ENCODE measurements at regions not wholly inside any gene's neighbourhood (a gene's known extent, or its start where the extent isn't known, plus 50 kb on each side); places are given as distances from the start of the nearest gene placed in this dataset.

- TF ChIP-seq CTCF (IDR thresholded peaks at IDR 0.05) (no peak), POLR2A (IDR thresholded peaks at IDR 0.05) (no peak), EP300 (IDR thresholded peaks at IDR 0.05) (no peak)
- Histone ChIP-seq H3K27ac (no peak overlapping the region), H3K4me1 (ENCODE audit: insufficient read depth) (no peaks in the 10 kb centered on the region), H3K9me3 (no peaks in the 10 kb centered on the region), H3K27me3 (no peaks in the 10 kb centered on the region), H3K4me3 (no peak overlapping the region), H3K36me3 (no peaks in the 10 kb centered on the region)
- WGBS, 3 donors, result 75 to 81% (median 79%) methylated on average over 13 of the region's 13 CpGs
- no peak for DNase-seq
- intact Hi-C loops (cut with DNase I), result no loop called here
These were observed 175.8 kb upstream of the LYZL1 start for GRCh38 chr10:29112827-29113615.

- intact Hi-C loops (cut with DNase I), result no loop called here
- H3K36me3 ChIP-seq, result no peaks in the 10 kb centered on the region
- H3K4me1 ChIP-seq (ENCODE audit: insufficient read depth), result no peaks in the 10 kb centered on the region
- no peaks in the 10 kb centered on the region for H3K27me3 ChIP-seq
- H3K27ac ChIP-seq, result no peak overlapping the region
- no peaks in the 10 kb centered on the region for H3K9me3 ChIP-seq
- H3K4me3 ChIP-seq, result no peak overlapping the region
- no peak for DNase-seq
- no peak for TF ChIP-seq POLR2A (IDR thresholded peaks at IDR 0.05)
- TF ChIP-seq EP300 (IDR thresholded peaks at IDR 0.05), result no peak
- TF ChIP-seq CTCF (IDR thresholded peaks at IDR 0.05), result no peak
- 82 to 86% (median 84%) methylated on average over 8 of the region's 8 CpGs for WGBS, 3 donors
These were observed 175.3 kb upstream of the LYZL1 start for GRCh38 chr10:29113616-29113945.

- H3K27me3 ChIP-seq, result no peaks in the 10 kb centered on the region
- no peak overlapping the region for H3K27ac ChIP-seq
- H3K9me3 ChIP-seq, result no peaks in the 10 kb centered on the region
- WGBS, 3 donors, result 89 to 94% (median 91%) methylated on average over 7 of the region's 7 CpGs
- H3K36me3 ChIP-seq, result no peaks in the 10 kb centered on the region
- no peak for TF ChIP-seq CTCF (IDR thresholded peaks at IDR 0.05)
- TF ChIP-seq EP300 (IDR thresholded peaks at IDR 0.05), result no peak
- no peak for TF ChIP-seq POLR2A (IDR thresholded peaks at IDR 0.05)
- H3K4me3 ChIP-seq, result no peak overlapping the region
- no peaks in the 10 kb centered on the region for H3K4me1 ChIP-seq (ENCODE audit: insufficient read depth)
- DNase-seq, result no peak
- intact Hi-C loops (cut with DNase I), result no loop called here
These were observed 174.7 kb upstream of the LYZL1 start for GRCh38 chr10:29114141-29114540.

GRCh38 chr10:29117781-29118180 is 171.1 kb upstream of the LYZL1 start:
- TF ChIP-seq EP300 (IDR thresholded peaks at IDR 0.05), result no peak
- TF ChIP-seq CTCF (IDR thresholded peaks at IDR 0.05), result no peak
- no peak for TF ChIP-seq POLR2A (IDR thresholded peaks at IDR 0.05)
- Histone ChIP-seq H3K9me3 (no peaks in the 10 kb centered on the region), H3K4me3 (no peak overlapping the region), H3K36me3 (no peaks in the 10 kb centered on the region), H3K27me3 (no peaks in the 10 kb centered on the region), H3K4me1 (ENCODE audit: insufficient read depth) (no peaks in the 10 kb centered on the region), H3K27ac (no peak overlapping the region)
- DNase-seq, result no peak
- intact Hi-C loops (cut with DNase I), result no loop called here
